ENCODE measurements at regions not wholly inside any gene's neighbourhood (a gene's known extent, or its start where the extent isn't known, plus 50 kb on each side); places are given as distances from the start of the nearest gene placed in this dataset.

- TF ChIP-seq CTCF (IDR thresholded peaks at IDR 0.05 in 2 of 3, conservative IDR thresholded peaks at IDR 0.05 in 1 of 3; ENCODE audit: control insufficient read depth in 2 of 3, extremely low read depth in 1 of 3, insufficient read depth in 1 of 3, low read depth in 3 of 3, low read length in 3 of 3): no peak
- TF ChIP-seq EP300 (IDR thresholded peaks at IDR 0.05; ENCODE audit: borderline replicate concordance in 1 of 2, control insufficient read depth in 1 of 2, low read depth in 2 of 2, low read length in 2 of 2): no peak
- TF ChIP-seq EZH2 (IDR thresholded peaks at IDR 0.05; ENCODE audit: borderline replicate concordance, control insufficient read depth, low read depth, low read length): no peak
- TF ChIP-seq POLR2A (IDR thresholded peaks at IDR 0.05; ENCODE audit: low read depth, low read length): no peak
- no peak for TF ChIP-seq ZNF687 (IDR thresholded peaks at IDR 0.05)
- no peak for TF ChIP-seq MLLT1 (IDR thresholded peaks at IDR 0.05)
- TF ChIP-seq TCF12 (IDR thresholded peaks at IDR 0.05; ENCODE audit: low read depth, low read length): no peak
- TF ChIP-seq STAT3 (IDR thresholded peaks at IDR 0.05; ENCODE audit: low read depth, low read length): no peak
- no peak for TF ChIP-seq FOXM1 (IDR thresholded peaks at IDR 0.05; ENCODE audit: low read depth, low read length)
- TF ChIP-seq USF1 (IDR thresholded peaks at IDR 0.05; ENCODE audit: borderline replicate concordance, extremely low read length, insufficient read depth, low read depth, low read length): no peak
Observed at GRCh38 chr11:44381261-44381660, 71.3 kb upstream of the ALX4 start.

Data from GM12878 (cell line).